ENCODE measurements at regions not wholly inside any gene's neighbourhood (a gene's known extent, or its start where the extent isn't known, plus 50 kb on each side); places are given as distances from the start of the nearest gene placed in this dataset.

GRCh38 chr20:11445161-11445560 lies 472.5 kb upstream of the BTBD3 start:
- in situ Hi-C loops (cut with HindIII; ENCODE audit: low sequenced_read_pairs) = no loop called here
- DNase-seq (ENCODE audit: low read depth, low spot score) = no peak
- no peak overlapping the region for H3K4me3 ChIP-seq (ENCODE audit: low read depth, low read length)
- TF ChIP-seq CTCF (IDR thresholded peaks at IDR 0.05; ENCODE audit: low read depth, low read length) = no peak

- DNase-seq (ENCODE audit: low read depth, low spot score) = no peak
- no peak for TF ChIP-seq CTCF (IDR thresholded peaks at IDR 0.05; ENCODE audit: low read depth, low read length)
- H3K4me3 ChIP-seq (ENCODE audit: low read depth, low read length) = no peak overlapping the region
- in situ Hi-C loops (cut with HindIII; ENCODE audit: low sequenced_read_pairs) = no loop called here
Measured at GRCh38 chr20:11445891-11446290, 471.8 kb upstream of the BTBD3 start.

GRCh38 chr20:11447371-11448100 lies 470.2 kb upstream of the BTBD3 start:
- no peak for TF ChIP-seq CTCF (IDR thresholded peaks at IDR 0.05; ENCODE audit: low read depth, low read length)
- in situ Hi-C loops (cut with HindIII; ENCODE audit: low sequenced_read_pairs) = no loop called here
- no peak for DNase-seq (ENCODE audit: low read depth, low spot score)
- no peak overlapping the region for H3K4me3 ChIP-seq (ENCODE audit: low read depth, low read length)

GRCh38 chr20:11448554-11448953 lies 469.1 kb upstream of the BTBD3 start:
- H3K4me3 ChIP-seq (ENCODE audit: low read depth, low read length) = no peak overlapping the region
- in situ Hi-C loops (cut with HindIII; ENCODE audit: low sequenced_read_pairs) = no loop called here
- no peak for DNase-seq (ENCODE audit: low read depth, low spot score)
- TF ChIP-seq CTCF (IDR thresholded peaks at IDR 0.05; ENCODE audit: low read depth, low read length) = no peak

GRCh38 chr20:11451793-11452291 lies 465.9 kb upstream of the BTBD3 start:
- no peak overlapping the region for H3K4me3 ChIP-seq (ENCODE audit: low read depth, low read length)
- TF ChIP-seq CTCF (IDR thresholded peaks at IDR 0.05; ENCODE audit: low read depth, low read length) = no peak
- in situ Hi-C loops (cut with HindIII; ENCODE audit: low sequenced_read_pairs) = no loop called here
- DNase-seq (ENCODE audit: low read depth, low spot score) = peak; percentile 78

GRCh38 chr20:11452326-11452725 lies 465.4 kb upstream of the BTBD3 start:
- TF ChIP-seq CTCF (IDR thresholded peaks at IDR 0.05; ENCODE audit: low read depth, low read length) = no peak
- peak; percentile 57 for DNase-seq (ENCODE audit: low read depth, low spot score)
- no peak overlapping the region for H3K4me3 ChIP-seq (ENCODE audit: low read depth, low read length)
- in situ Hi-C loops (cut with HindIII; ENCODE audit: low sequenced_read_pairs) = no loop called here

Measured in astrocyte of the spinal cord (primary cell).